ENCODE measurements at regions not wholly inside any gene's neighbourhood (a gene's known extent, or its start where the extent isn't known, plus 50 kb on each side); places are given as distances from the start of the nearest gene placed in this dataset.
"Not testable (repeated sequence)": the region's sequence is repeated elsewhere in the genome, so short reads cannot be mapped to it uniquely, and the experiment has no call there.

- no peak for DNase-seq
Measured at GRCh38 chr13:90445179-90445578, 902.3 kb upstream of the MIR17HG start.

GRCh38 chr13:90447034-90447733 lies 900.3 kb upstream of the MIR17HG start:
- DNase-seq: no peak

GRCh38 chr13:90447734-90448101 lies 899.8 kb upstream of the MIR17HG start:
- DNase-seq: no peak

- DNase-seq: no peak
Measured at GRCh38 chr13:90448466-90449037, 898.9 kb upstream of the MIR17HG start.

- DNase-seq: no peak
Measured at GRCh38 chr13:90453342-90453741, 894.1 kb upstream of the MIR17HG start.

GRCh38 chr13:90454002-90454636 lies 893.4 kb upstream of the MIR17HG start:
- DNase-seq: no peak

GRCh38 chr13:90455067-90455466 lies 892.4 kb upstream of the MIR17HG start:
- DNase-seq: no peak

GRCh38 chr13:90455823-90456222 lies 891.7 kb upstream of the MIR17HG start:
- DNase-seq: no peak

GRCh38 chr13:90461398-90461797 lies 886.1 kb upstream of the MIR17HG start:
- DNase-seq: no peak

- no peak for DNase-seq
Measured at GRCh38 chr13:90477216-90477615, 870.3 kb upstream of the MIR17HG start.

- no peak for DNase-seq
Measured at GRCh38 chr13:90483906-90484305, 863.6 kb upstream of the MIR17HG start.

- no peak for DNase-seq
Measured at GRCh38 chr13:90485436-90485835, 862.1 kb upstream of the MIR17HG start.

GRCh38 chr13:90492872-90493271 lies 854.6 kb upstream of the MIR17HG start:
- DNase-seq: no peak

- no peak for DNase-seq
Measured at GRCh38 chr13:90493667-90494066, 853.8 kb upstream of the MIR17HG start.

GRCh38 chr13:90494849-90495248 lies 852.6 kb upstream of the MIR17HG start:
- DNase-seq: not testable (repeated sequence)

GRCh38 chr13:90498096-90498495 lies 849.4 kb upstream of the MIR17HG start:
- DNase-seq: no peak

- no peak for DNase-seq
Measured at GRCh38 chr13:90498816-90499215, 848.7 kb upstream of the MIR17HG start.

- no peak for DNase-seq
Measured at GRCh38 chr13:90500569-90500968, 846.9 kb upstream of the MIR17HG start.

GRCh38 chr13:90502153-90502552 lies 845.3 kb upstream of the MIR17HG start:
- no peak for DNase-seq

GRCh38 chr13:90502762-90503161 lies 844.7 kb upstream of the MIR17HG start:
- no peak for DNase-seq

GRCh38 chr13:90510319-90510718 lies 837.2 kb upstream of the MIR17HG start:
- no peak for DNase-seq

GRCh38 chr13:90511903-90512302 lies 835.6 kb upstream of the MIR17HG start:
- no peak for DNase-seq

GRCh38 chr13:90514712-90515111 lies 832.8 kb upstream of the MIR17HG start:
- not testable (repeated sequence) for DNase-seq

- no peak for DNase-seq
Measured at GRCh38 chr13:90518417-90518816, 829.1 kb upstream of the MIR17HG start.

- DNase-seq: no peak
Measured at GRCh38 chr13:90519157-90519556, 828.3 kb upstream of the MIR17HG start.

All from GDM1 (cell line).